Sigmoid colon (tissue), 6 donors: ENCODE measurements at regions not wholly inside any gene's neighbourhood (a gene's known extent, or its start where the extent isn't known, plus 50 kb on each side); places are given as distances from the start of the nearest gene placed in this dataset.
A peak's percentile ranks its signal among the peaks of the same experiment; 100 is the strongest.

Source experiments
- DNase-seq: peaks from one replicate; pipeline ENCODE4 v3.0.0-alpha.2; 2019
- H3K27ac ChIP-seq, 4 donors: fragments of 200-600 bp; sonication (generic); one replicate each; pipeline ENCODE4 v1.5.1; 2016 to 2019; ENCODE audit warnings: mild to moderate bottlenecking in 1 of 4
- H3K27me3 ChIP-seq, 3 donors: fragments of 200-600 bp; sonication (generic); one replicate each; pipeline ENCODE4 v1.5.1; 2019; ENCODE audit warnings: mild to moderate bottlenecking in 1 of 3
- H3K36me3 ChIP-seq, 4 donors: fragments of 200-600 bp; sonication (generic); one replicate each; pipeline ENCODE4 v1.5.1; 2016 to 2019
- H3K4me1 ChIP-seq, 4 donors: fragments of 200-600 bp; sonication (generic); one replicate each; pipeline ENCODE4 v1.5.1; 2017 to 2019
- H3K4me3 ChIP-seq, 4 donors: fragments of 200-600 bp; sonication (generic); one replicate each; pipeline ENCODE4 v1.5.1; 2017 to 2019; ENCODE audit warnings: mild to moderate bottlenecking in 2 of 4, moderate library complexity in 1 of 4
- H3K9me3 ChIP-seq, 4 donors: fragments of 200-600 bp in 3 of 4; sonication (generic) in 3 of 4; one replicate each; pipeline versions ENCODE4 v1.5.1 to v1.6.1; 2013 to 2019
- EP300 ChIP-seq, 4 donors: sonication (generic); formaldehyde crosslinking; IDR thresholded peaks; one replicate each; pipeline ENCODE4 v1.6.1; 2017; ENCODE audit warnings: antibody characterized with exemption in 4 of 4
- POLR2A ChIP-seq, 2 donors: fragments of 450-650 bp; IDR thresholded peaks; one replicate each; pipeline ENCODE4 v1.6.1; 2016; ENCODE audit warnings: antibody characterized with exemption in 2 of 2, mild to moderate bottlenecking in 2 of 2, moderate library complexity in 2 of 2
- POLR2AphosphoS5 ChIP-seq, 4 donors: sonication (generic); formaldehyde crosslinking; IDR thresholded peaks; one replicate each; pipeline ENCODE4 v1.6.1; 2017; ENCODE audit warnings: antibody characterized with exemption in 4 of 4
- WGBS, 2 donors: extraction: QIAGEN DNeasy Blood & Tissue Kit; methylation state at CpG; one replicate each; pipeline ENCODE4 v1.1.7; 2013; 5-methylcytosine and 5-hydroxymethylcytosine counted together
- intact Hi-C: fragments of 100-400 bp; cut with DNase I; formaldehyde crosslinking; loops from one replicate; pipeline ENCODE4 v1.15.1; 2023
- TF ChIP-seq, protein P1 (sequence below), 4 experiments: fragments of 450-650 bp in 3 of 4; fragments of 200-600 bp in 1 of 4; IDR thresholded peaks; one replicate each; pipeline ENCODE4 v1.5.1; 2016 to 2019; ENCODE audit warnings: antibody characterized with exemption in 4 of 4, mild to moderate bottlenecking in 3 of 4, moderate library complexity in 2 of 4
- donor health status: healthy with polysubstance abuse.
- donor health status: healthy.

DNA sequence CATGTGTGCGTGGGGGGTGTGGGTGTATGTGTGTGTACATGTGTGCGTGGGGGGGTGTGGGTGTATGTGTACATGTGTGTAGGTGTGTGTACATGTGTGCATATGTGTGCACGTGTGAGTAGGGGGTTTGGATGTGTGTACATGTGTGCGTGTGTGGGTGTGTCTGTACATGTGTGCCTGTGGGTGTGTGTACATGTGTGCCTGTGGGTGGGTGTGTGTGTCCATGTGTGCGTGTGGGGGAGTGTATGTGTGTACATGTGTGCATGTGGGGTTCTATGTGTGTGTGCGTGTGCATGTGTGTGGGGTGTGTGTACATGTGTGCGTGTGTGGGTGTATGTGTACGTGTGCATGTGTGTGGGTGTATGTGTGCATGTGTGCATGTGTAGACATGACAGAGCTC is 129.1 kb downstream of the C16orf95 start:
- intact Hi-C loops, result no loop called here
- H3K9me3 ChIP-seq, result peaks cover 7 to 13% (median 11%) of the 10 kb centered on the region in 4 donors
- H3K4me1 ChIP-seq, result no peaks in the 10 kb centered on the region
- TF ChIP-seq POLR2AphosphoS5 (IDR thresholded peaks at IDR 0.05) (no peak), POLR2A (IDR thresholded peaks at IDR 0.05) (no peak), EP300 (IDR thresholded peaks at IDR 0.05) (no peak)
- no peak for DNase-seq
- WGBS, 2 donors, result 85 to 93% methylated on average over 8 of the region's 8 CpGs
- H3K4me3 ChIP-seq, result no peak overlapping the region
- peaks cover 0 to 5% (median 0%) of the 10 kb centered on the region in 3 donors for H3K27me3 ChIP-seq
- no peaks in the 10 kb centered on the region for H3K36me3 ChIP-seq
- no peak overlapping the region for H3K27ac ChIP-seq

GRCh38 chr16:87189426-87189825 is 127.8 kb downstream of the C16orf95 start:
- intact Hi-C loops, result no loop called here
- no peaks in the 10 kb centered on the region for H3K27me3 ChIP-seq
- H3K4me3 ChIP-seq, result no peak overlapping the region

GRCh38 chr16:87190288-87191230 is 126.6 kb downstream of the C16orf95 start:
- Histone ChIP-seq H3K4me3 (no peak overlapping the region), H3K9me3 (peaks cover 7 to 13% (median 11%) of the 10 kb centered on the region in 4 donors), H3K36me3 (no peaks in the 10 kb centered on the region), H3K27ac (no peak overlapping the region), H3K4me1 (no peaks in the 10 kb centered on the region), H3K27me3 (no peaks in the 10 kb centered on the region)
- no peak for DNase-seq
- 93 to 95% methylated on average over 9 of the region's 9 CpGs for WGBS, 2 donors
- intact Hi-C loops, result no loop called here
- TF ChIP-seq POLR2A (IDR thresholded peaks at IDR 0.05), result no peak
- TF ChIP-seq, protein P1, sequence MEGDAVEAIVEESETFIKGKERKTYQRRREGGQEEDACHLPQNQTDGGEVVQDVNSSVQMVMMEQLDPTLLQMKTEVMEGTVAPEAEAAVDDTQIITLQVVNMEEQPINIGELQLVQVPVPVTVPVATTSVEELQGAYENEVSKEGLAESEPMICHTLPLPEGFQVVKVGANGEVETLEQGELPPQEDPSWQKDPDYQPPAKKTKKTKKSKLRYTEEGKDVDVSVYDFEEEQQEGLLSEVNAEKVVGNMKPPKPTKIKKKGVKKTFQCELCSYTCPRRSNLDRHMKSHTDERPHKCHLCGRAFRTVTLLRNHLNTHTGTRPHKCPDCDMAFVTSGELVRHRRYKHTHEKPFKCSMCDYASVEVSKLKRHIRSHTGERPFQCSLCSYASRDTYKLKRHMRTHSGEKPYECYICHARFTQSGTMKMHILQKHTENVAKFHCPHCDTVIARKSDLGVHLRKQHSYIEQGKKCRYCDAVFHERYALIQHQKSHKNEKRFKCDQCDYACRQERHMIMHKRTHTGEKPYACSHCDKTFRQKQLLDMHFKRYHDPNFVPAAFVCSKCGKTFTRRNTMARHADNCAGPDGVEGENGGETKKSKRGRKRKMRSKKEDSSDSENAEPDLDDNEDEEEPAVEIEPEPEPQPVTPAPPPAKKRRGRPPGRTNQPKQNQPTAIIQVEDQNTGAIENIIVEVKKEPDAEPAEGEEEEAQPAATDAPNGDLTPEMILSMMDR (IDR thresholded peaks at IDR 0.05), result no peak
- no peak for TF ChIP-seq EP300 (IDR thresholded peaks at IDR 0.05)
- TF ChIP-seq POLR2AphosphoS5 (IDR thresholded peaks at IDR 0.05), result no peak

More at GRCh38 chr16:87189426-87189825, 127.8 kb downstream of the C16orf95 start:
- H3K4me1 ChIP-seq, result no peaks in the 10 kb centered on the region
- peaks cover 7 to 13% (median 11%) of the 10 kb centered on the region in 4 donors for H3K9me3 ChIP-seq
- 93 to 96% methylated on average over 8 of the region's 8 CpGs for WGBS, 2 donors
- TF ChIP-seq POLR2A (IDR thresholded peaks at IDR 0.05) (no peak), POLR2AphosphoS5 (IDR thresholded peaks at IDR 0.05) (no peak), EP300 (IDR thresholded peaks at IDR 0.05) (no peak)
- TF ChIP-seq, protein P1 (IDR thresholded peaks at IDR 0.05), result no peak
- no peak overlapping the region for H3K27ac ChIP-seq
- no peaks in the 10 kb centered on the region for H3K36me3 ChIP-seq
- no peak for DNase-seq

DNA sequence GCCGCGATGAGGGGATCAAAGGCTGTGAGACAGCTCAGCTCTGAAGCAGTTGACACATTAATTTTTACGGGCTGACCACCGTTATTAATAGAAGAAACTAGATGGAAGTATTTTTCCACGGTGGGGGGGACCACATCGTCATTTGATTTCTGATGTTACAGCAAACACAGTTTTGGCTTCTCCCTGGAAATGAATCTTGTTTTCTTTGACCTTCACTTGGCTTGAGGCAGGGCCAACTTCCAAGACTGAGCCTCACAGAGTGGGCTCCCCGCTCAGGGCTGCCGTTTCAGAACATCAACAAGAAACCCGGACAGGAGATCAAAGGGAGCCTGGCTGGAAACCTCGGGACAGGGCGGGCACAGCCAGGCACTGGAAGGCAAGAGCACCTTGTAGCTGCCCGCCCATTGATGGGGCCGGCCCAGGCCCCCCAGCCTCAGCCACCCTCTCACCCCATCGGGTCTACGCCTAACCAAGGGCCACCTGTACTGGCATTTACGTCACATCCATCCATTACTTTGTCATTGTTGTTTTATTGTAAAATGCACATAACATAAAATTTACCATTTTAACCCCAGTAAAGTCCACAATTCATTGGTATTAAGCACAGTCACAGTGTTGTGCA is 124.6 kb downstream of the C16orf95 start:
- WGBS, 2 donors, result 80 to 83% methylated on average over 16 of the region's 16 CpGs
- no peak overlapping the region for H3K27ac ChIP-seq
- intact Hi-C loops, result no loop called here
- H3K4me3 ChIP-seq, result no peak overlapping the region
- no peak for TF ChIP-seq EP300 (IDR thresholded peaks at IDR 0.05)
- TF ChIP-seq, protein P1 (IDR thresholded peaks at IDR 0.05), result no peak
- H3K36me3 ChIP-seq, result no peaks in the 10 kb centered on the region
- peaks cover 7 to 13% (median 11%) of the 10 kb centered on the region in 4 donors for H3K9me3 ChIP-seq
- no peaks in the 10 kb centered on the region for H3K27me3 ChIP-seq
- no peaks in the 10 kb centered on the region for H3K4me1 ChIP-seq
- DNase-seq, result no peak

DNA sequence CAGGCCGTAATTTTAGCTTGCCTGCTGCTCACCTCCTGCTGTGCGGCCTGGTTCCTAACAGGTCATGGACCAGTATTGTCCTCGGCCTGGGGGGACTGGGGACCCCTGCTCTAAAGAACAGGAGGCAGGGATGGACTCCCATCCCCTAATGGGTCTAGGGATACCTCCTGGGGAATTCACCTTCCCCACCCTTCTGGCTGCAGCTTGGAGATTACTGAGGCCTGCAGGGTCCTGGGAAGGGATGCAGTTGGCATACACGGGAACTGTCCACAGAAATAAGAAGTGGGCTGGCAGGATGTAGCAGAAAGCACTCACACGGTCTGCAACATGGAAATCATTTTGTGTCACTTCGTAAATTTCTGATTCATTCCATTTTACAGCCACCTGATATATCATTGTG is 123.0 kb downstream of the C16orf95 start:
- 80 to 89% methylated on average over 6 of the region's 6 CpGs for WGBS, 2 donors
- H3K27ac ChIP-seq, result no peak overlapping the region
- peak; percentile 48 for DNase-seq
- peaks cover 7 to 13% (median 11%) of the 10 kb centered on the region in 4 donors for H3K9me3 ChIP-seq
- H3K36me3 ChIP-seq, result no peaks in the 10 kb centered on the region
- intact Hi-C loops, result no loop called here
- peaks cover 0 to 8% (median 0%) of the 10 kb centered on the region in 3 donors for H3K27me3 ChIP-seq
- H3K4me1 ChIP-seq, result no peaks in the 10 kb centered on the region
- H3K4me3 ChIP-seq, result no peak overlapping the region
- TF ChIP-seq POLR2AphosphoS5 (IDR thresholded peaks at IDR 0.05) (no peak), POLR2A (IDR thresholded peaks at IDR 0.05) (no peak), EP300 (IDR thresholded peaks at IDR 0.05) (no peak)
- TF ChIP-seq, protein P1 (IDR thresholded peaks at IDR 0.05), result no peak
